ENCODE measurements at regions not wholly inside any gene's neighbourhood (a gene's known extent, or its start where the extent isn't known, plus 50 kb on each side); places are given as distances from the start of the nearest gene placed in this dataset.

DNA sequence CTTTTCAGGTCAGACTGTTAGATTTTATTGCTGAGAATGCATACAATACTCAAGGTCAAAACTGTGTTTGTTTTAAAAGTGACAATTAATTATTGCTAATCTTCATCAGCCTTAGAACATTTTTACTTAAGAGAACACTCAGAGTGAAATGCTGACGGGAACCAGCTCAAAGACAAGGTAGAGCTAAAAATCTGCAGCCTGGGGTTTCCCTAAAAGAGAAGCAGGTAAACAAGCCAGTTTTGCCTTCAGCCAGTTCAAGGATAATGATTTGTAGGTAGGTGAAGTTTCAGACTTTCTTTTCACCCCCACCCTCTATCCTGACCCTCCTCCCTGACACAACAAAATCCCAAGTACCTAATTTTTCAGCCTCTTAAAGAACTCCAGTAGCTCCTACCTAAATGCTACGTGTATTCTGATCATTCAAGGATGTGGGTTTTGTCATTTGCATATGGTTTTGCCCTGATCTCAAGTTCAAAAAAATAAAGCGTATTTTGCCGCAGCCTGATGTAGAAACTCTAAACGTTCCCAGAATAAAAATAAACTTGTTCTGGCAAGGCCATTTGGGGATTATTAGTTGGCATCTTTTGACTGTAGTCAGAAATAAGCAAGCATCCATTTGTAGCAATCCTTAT is 407.2 kb downstream of the EFNA5 start:
- DNase-seq (ENCODE audit: low read depth in 2 of 2) = no peak

DNA sequence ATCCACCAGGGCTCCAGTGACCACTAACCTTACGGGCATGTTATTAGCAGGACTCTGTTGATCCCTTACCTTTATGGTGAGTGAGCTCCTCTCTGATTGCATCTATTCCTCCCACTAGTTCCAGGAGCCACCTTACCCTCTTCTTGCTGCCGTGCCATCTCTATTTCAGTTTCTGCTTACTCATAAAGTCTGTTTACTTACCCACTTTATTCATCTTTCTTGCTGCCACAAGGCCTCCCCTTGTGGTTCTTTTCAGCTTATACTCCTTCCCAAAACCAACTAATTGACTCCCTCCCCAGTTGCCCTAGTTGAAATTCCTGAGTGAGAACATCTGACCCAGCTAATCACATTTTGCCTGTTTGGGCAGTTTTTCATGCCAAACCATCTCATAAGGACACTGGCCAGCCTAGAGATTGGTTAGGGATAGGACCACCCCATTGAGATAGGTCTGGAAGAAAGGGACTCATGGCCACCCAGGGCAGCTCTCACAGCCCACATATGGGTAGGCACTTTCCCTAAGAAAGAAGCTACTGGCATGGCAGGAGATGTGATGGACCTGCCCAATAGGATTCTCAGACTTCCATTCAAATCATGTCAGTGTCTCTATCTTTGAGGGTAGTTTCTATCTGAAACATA is 412.7 kb downstream of the EFNA5 start:
- no peak for DNase-seq (ENCODE audit: low read depth in 2 of 2)

DNA sequence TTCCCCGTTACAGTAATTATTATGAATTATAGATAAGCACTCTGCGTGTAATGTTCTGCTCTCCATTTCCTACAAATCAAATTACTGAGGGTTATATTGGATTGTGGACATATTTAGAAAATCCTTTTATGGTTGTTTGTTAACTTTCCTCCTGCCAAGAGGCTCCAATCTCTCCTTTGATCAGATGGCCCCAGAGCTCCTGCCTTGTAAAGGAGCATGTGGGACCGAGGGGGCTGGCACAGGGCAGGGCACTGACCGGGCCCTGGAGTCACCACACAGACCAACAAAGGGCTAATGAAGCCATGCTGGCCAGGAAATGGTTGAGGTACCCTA is 415.9 kb downstream of the EFNA5 start:
- DNase-seq (ENCODE audit: low read depth in 2 of 2) = no peak

DNA sequence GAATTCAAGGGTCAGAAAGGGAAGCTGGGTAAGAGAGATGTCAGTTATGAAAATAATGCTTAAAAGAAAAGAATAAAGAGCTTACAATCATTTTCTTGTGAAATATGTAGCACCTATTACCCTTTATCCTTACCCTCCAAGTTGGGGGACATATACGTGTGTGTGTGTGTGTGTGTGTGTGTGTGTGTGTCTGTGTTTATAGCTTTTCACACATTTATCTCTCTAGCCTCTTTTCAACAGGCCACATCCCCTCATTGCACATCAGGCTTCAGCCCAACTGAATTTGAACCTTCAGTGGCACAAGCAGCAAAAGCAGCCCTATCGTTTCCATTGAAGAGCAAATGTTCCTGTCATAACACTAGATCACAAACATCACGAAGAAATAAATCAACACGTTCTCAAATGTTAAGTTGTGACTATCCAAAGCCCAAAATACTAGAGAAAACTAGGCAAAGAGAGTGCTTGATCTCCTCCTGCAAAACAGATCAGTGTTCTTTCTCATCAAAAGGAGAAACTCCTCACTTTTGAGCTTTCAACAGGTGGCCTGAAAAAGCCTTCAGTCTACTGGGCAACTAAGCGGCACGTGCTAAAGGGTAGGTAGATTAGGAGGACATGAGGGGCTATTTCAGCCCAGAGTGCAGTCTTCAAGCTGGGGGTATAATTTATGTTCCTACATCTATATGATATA is 416.4 kb downstream of the EFNA5 start:
- DNase-seq (ENCODE audit: low read depth in 2 of 2) = no peak

DNA sequence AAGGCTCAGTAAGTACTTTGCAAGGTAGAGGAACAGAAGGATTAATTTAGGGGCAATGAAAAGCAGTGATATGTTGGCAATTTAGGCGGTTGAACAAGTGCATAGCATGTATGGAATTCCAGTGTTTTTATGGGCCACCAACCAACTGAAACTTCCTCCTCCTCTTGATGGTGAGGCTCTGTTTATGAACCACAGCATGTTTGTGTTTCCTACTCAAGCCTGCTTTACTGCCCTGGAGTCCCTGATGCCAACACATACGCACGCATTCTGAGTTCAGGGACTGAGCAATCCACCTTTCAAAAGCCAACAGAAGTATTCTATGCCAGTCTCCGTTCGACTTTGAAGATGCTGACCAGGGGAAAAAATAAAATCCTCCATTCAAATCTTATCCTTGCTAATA is 417.5 kb downstream of the EFNA5 start:
- no peak for DNase-seq (ENCODE audit: low read depth in 2 of 2)

DNA sequence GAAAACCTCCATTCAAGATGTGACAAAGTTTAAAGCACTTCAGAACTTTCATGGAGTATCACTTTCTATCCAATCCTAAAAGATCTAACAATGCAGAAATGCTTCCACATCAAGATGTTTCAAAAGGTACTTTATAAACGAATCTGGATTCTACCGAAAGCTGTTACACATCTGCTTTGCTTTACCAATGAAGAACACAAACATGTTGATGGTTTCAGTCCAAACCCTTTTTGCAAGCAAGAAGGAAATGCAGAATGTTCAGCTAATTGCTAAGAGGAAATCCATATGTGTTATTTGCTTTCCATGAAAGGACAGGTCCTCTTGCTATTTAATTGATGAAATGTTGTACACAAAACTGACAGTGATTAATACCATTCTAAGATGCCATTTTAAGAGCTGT is 419.6 kb downstream of the EFNA5 start:
- DNase-seq (ENCODE audit: low read depth in 2 of 2) = no peak

DNA sequence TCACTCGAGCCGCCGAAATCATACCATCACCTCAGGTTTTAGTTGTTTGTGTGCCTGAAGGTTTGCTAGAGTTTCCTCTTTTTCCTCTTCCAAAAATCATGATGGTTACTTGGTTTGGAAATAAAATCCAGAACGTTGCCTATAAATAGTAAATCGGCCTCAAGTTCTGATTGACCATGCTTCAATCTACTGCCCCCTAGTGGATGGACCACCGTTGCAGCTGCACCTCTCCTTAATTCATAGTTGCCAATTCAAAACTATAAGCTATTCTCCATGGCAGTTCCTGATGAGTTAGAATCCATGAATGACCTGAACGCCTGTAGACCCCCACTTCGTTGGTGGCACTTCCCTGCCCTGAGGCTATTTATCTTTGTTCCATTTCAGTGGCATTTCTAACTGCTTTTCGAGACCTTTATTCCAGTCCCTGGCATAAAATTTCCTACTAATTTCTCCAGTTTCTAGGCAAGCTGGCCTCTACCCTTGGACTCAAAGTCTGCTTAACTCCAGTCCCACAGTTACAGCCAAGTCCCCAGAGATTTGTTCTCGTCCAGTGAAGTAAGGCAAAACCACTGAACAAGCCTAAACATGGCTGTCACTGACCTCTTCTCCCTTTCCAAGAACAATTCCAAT is 422.6 kb downstream of the EFNA5 start:
- no peak for DNase-seq (ENCODE audit: low read depth in 2 of 2)

DNA sequence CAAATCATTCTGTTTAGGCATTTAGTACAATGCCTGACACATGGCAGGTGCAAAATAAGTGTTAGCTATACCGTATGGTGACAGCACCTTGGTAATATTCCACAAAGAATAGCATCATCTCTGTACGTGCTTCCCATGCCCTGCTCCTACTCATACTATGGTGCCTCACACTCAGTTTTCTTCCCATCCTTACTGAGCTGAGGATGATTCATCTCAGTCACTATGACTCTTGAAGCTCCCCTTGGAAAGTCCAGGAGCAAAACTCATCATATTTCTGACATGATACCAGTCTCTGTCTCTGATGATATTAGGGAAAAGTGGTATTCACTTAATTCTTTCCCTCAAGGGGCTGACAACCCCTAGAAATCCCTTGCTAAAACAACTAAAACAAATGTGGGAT is 423.3 kb downstream of the EFNA5 start:
- DNase-seq (ENCODE audit: low read depth in 2 of 2) = no peak

DNA sequence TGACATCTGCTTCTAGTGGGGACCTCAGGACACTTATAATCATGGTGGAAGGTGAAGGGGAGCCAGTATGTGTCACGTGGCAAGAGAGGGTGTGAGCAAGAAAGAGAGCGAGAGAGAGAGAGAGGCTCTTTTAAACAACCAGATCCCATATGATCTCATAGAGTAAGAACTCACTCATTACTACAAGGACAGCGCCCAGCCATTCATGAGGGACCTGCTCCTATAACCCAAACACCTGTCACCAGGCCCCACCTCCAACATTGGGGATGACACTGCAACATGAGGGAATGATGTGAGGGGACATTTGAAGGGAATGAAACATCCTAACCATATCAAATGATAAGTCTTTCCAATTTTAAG is 427.5 kb downstream of the EFNA5 start:
- DNase-seq (ENCODE audit: low read depth in 2 of 2) = no peak

DNA sequence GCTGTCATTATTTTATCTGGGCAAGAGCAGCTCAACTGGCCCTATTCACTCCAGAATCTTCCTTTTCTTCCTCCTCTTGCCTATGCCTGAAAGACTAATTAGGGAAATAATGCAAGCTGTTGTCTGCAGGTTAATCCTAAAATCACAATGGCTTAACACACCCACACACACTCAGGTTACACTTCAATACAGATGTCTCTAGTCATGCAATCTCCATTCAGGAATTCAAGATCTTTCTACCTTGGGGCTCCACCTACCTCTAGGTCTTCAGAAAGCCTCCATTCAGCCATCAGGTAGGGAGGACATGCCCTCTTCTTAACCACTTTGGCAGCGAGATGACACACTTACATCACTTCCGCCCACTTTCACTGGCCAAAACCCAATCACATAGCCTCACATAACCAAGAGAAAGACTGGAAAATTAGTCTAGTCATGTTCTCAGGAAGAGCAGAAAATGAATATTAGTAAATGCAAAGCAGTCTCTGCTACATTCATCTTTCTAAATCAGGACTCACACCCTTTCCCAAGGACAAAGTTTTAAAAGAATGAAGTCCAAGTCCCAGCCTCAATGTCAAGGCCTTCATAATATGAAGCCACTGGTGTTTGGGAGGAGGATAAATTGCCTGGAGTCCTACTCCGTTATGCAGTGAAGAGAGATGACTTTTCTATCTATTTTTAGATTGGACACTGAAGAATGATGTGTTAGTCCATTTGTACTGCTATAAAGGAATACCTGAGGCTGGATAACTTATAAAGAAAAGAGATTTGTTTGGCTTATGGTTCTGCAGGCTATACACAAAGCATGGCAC is 428.1 kb downstream of the EFNA5 start:
- DNase-seq (ENCODE audit: low read depth in 2 of 2) = no peak

DNA sequence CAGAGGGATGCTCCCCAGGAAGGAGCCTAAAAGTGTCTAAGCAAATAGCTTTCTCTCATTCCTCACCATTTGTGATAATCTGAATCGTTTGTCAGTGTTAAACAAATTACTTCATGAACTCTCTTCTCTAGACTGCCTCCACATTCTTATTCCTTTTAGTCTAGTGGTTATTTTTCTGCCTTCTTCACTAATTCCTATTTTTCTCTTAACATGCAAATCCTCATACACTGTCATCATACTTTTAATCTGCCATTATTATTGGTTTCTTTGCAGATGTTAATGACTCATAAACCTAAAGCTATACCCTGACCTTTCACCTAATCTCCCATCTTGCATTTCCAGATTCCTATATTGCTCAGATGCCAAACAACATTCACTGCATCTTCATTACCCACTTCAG is 428.9 kb downstream of the EFNA5 start:
- no peak for DNase-seq (ENCODE audit: low read depth in 2 of 2)

DNA sequence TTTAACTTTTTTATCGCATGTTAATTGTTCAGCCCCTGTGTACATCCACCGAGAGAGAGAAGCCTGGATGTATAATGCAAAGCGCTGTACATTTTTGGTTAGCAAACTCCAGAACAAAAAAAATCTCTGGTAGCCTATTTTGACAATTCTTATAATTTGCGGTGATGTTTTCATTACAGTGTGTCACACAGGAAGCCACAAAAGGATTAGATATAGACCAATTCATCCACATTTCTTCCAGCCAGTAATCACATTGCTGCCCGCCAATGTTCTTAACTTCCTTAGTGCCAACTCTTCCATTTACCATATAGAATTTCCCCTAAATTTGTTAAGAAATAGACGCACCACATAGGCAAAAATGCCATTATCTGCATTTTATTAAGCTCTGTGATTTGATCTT is 435.6 kb downstream of the EFNA5 start:
- no peak for DNase-seq (ENCODE audit: low read depth in 2 of 2)

DNA sequence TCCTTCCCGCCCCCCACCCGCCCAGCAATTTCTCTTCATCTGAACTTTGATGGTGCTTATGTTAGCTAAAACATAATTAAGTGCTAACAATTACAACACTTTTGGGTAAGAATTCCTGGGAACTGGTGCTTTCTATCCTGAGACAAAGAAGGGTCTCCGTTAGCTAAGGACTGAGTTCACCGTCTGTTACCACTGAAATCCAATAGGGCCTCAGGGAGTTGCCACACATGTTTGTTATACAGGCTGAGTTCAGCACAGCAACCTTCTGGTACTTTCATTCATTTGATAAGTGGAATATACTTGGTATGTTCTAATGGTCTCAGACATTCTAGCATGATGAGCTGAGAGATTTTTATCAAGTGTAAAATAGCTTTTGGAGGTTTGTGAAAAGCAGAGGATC is 437.9 kb downstream of the EFNA5 start:
- no peak for DNase-seq (ENCODE audit: low read depth in 2 of 2)

DNA sequence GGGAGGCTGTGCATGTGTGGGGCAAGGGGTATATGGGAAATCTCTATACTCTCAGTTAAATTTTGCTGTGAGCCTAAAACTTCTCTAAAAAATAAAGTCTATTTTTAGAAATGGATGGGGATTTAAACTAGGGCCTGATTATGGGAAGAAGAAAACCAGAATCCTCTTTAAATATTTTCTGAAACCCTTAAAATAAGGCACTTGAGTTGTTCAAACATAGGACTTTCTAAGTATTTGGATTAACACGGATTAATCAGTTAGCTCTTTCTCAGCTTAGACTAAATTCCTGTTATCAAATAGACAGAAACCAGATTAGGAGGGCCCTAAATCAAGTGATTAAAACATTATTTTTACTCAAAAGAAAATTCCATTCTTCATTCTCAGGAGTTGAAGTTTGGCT is 438.4 kb downstream of the EFNA5 start:
- DNase-seq (ENCODE audit: low read depth in 2 of 2) = no peak

DNA sequence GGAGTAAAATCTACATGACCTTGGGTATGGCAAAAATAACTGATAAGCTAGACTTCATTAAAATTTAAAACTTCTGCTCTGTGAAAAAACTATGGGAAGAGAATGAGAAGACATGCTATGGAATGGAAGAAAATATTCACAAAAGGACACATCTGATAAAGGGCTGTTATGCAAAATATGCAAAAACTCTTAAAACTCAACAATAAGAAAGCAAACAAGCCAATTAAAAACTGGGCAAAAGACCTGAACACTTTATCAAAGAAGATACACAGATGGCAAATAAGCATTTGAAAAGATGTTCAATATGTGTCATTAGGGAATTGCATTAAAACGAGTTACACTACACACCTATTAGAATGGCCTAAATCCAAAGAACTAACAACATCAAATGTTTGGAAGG is 439.5 kb downstream of the EFNA5 start:
- no peak for DNase-seq (ENCODE audit: low read depth in 2 of 2)

DNA sequence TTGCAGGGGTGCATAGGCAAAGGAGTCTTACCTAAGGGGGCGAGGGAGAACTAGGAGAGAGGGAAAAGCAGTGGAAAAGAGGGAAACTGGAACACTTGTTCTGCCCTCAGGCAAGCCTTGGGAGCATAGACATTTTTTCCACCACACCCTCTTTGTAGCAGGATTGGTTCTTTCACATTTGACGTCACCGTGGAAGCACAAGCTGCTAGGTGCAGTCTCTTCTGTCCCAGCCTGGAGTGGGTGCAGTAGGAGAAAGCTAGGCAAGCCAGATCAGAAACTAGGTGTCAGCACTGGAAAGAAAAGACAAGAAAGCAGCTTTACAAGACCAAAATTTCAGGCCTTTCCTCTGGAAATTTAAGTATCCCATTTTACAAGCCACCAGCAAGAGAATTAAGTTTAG is 440.4 kb downstream of the EFNA5 start:
- no peak for DNase-seq (ENCODE audit: low read depth in 2 of 2)

DNA sequence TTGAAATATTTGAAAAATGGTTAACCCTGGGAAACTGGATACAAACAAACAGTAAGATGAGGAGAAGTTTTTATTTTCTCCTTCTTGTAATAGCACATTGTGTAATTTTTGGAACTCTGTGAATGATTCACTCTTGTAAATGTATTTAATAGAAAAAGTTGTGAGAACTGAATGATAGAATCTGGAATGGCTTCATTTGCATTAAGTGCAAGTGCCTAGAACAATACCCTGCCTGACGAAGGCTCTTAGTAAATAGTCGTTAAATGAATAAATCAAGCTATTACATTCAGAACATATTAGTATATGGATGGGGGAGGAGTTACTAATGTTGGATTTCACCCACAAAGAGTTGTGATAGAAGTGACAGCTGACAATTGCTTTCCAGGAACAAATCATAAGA is 442.5 kb downstream of the EFNA5 start:
- DNase-seq (ENCODE audit: low read depth in 2 of 2) = no peak

DNA sequence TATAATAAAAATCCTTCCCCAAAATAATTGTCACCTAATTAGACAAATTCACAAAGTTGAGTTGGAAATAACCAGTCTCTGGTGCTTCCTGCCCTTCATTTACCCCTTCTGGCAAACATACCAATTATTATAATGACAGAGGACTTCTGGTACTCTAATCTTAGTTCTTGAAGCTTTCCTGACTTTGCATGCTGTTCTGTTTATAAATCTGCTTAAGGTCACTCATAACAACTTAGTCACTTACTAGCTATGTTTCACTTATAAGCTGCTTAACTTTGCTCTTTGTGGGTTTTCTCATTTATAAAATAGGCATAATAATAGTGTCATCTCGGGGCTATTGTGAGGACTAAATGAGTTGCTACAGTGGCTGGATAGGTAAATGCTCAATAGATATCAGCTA is 446.5 kb downstream of the EFNA5 start:
- DNase-seq (ENCODE audit: low read depth in 2 of 2) = no peak

DNA sequence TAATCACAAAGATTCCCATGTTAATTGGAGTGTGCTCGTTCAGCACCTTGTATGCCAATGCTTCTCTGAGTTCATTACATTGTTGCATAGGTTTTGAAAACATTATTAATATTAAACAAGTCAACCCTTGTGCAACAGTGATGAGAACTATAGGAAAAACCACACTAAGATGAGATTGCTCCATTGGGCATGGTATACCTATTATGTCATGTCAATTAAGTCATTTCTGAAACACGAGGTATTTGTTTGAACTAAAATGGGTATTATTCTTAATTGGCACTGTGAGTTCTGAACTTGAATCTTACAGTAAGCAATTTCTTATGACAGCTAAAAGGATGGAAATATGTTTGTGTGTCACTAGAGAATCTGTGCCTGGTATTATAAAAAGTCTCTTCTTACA is 447.7 kb downstream of the EFNA5 start:
- no peak for DNase-seq (ENCODE audit: low read depth in 2 of 2)

DNA sequence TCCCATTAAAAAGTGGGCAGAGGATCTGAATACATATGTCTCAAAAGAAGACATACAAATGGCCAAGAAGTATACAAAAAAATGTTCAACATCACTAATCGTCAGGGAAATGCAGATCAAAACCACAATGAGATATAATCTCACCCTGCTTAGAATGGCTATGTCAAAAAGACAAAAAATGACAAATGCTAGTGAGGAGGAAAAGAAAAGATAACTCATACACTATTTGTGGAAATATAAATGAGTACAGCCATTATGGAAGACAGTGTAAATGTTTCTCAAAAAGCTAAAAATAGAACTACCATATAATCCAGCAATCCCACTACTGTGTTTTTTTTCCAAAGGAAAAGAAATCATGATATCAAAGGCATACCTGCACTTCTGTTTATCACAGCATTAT is 450.7 kb downstream of the EFNA5 start:
- DNase-seq (ENCODE audit: low read depth in 2 of 2) = no peak

DNA sequence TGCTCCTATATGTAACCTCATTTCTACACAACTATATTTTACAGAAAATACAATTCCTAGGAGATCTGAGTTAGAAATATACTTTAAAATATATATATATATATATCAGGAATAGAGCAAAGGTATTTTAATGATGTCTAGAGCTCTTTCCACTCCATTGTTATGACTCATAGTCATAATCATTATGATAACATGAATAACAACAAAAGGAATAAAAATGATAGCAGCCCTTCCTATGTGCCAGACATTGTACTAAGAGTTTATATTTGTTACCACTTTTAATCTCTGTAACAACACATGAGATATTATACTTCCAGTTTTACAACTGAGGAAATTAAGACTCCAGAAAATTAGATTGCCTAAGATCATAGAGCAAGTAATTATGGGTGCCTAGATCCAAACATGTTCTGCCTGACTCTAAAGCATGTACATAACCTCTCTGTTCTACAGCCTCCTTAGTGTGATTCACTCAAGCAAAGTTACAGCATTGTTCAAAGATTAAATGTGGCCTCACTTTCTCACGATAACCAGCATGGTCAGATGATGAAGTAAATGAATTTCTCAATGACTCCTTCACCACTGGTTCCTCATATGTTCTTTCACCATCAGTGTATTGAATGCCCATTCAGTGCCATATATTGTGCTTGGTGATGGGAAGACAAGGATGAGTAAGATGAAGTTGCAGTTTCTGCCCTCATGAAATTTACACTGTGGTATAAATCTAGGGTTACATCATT is 452.1 kb downstream of the EFNA5 start:
- DNase-seq (ENCODE audit: low read depth in 2 of 2) = no peak

DNA sequence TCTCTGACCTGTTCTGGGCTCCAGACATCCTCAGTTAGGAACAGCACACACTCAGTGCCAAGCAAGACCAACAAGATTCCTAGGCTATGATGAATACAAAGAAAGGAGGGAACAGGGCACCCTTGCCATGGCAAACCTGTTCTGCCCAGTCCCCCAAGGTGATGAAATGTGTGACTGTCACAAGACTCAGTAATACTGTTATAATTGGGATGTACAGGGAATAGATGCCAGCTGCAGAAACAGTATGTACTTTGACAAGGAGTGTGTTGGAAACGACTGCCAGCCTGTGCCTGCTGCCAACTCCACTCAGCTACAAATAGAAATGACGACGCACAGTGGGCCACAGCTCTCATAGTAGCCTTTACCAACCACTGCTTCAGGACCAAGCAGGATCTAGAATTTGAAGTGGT is 453.0 kb downstream of the EFNA5 start:
- DNase-seq (ENCODE audit: low read depth in 2 of 2) = no peak

Measured in fibroblast of skin of left biceps (primary cell).